HepG2 (cell line): ENCODE measurements at regions not wholly inside any gene's neighbourhood (a gene's known extent, or its start where the extent isn't known, plus 50 kb on each side); places are given as distances from the start of the nearest gene placed in this dataset.

Experiments
- ATAC-seq: fragments of 200-7000 bp; cut with Tn5 transposase; 3 replicates; pipeline ENCODE4 v1.9.1; 2020; ENCODE audit warnings: mild to moderate bottlenecking, moderate library complexity
- BruUV-seq: library from RNA; stranded (reverse); fragments of 400-500 nt; replicated peaks from 2 replicates; lab custom pipeline; 2021; lab: Mats Ljungman, UMichigan
- CTCF ChIA-PET: fragments of 300-600 bp; formaldehyde crosslinking; extraction: SDS; loops from one replicate; lab custom pipeline; 2021; ENCODE audit warnings: low total read pairs, inconsistent platforms, low intra/inter-chr PET ratio; lab: Yijun Ruan, JAX
- POLR2A ChIA-PET: fragments of 350-600 bp; sonication (Branson Sonifier 250); formaldehyde crosslinking; loops from one replicate; lab custom pipeline; 2020; ENCODE audit warnings: antibody characterized with exemption, inconsistent platforms; lab: Yijun Ruan, JAX
- DNase-seq: peaks from one replicate; pipeline ENCODE4 v3.0.0-alpha.2; 2015; ENCODE audit warnings: low spot score
- FAIRE-seq: peaks from 3 replicates; lab custom pipeline; 2011; peaks lifted over from hg19 to GRCh38; lab: Jason Lieb, UNC
- H2AFZ ChIP-seq: one replicate; pipeline ENCODE4 v1.6.1; 2011; ENCODE audit warnings: low read length, inconsistent platforms
- H3K27ac ChIP-seq: fragments of 300-600 bp; 3 replicates; pipeline ENCODE4 v1.8.0; 2011; ENCODE audit warnings: mixed run types, mild to moderate bottlenecking, mixed read lengths, low read length, inconsistent platforms; ENCODE audit not compliant: insufficient read depth; ENCODE audit errors: extremely low read length
- H3K27me3 ChIP-seq, 2 experiments: fragments of 200-600 bp in 1 of 2; 2 replicates in 1 of 2; 3 replicates in 1 of 2; pipeline versions ENCODE4 v1.6.0 to v1.8.0; 2011; ENCODE audit warnings: low read length in 2 of 2, mild to moderate bottlenecking in 2 of 2, moderate library complexity in 2 of 2, inconsistent platforms in 1 of 2; ENCODE audit not compliant: insufficient read depth in 2 of 2, control insufficient read depth in 1 of 2
- H3K36me3 ChIP-seq, 2 experiments: fragments of 200-600 bp in 1 of 2; replicated peaks in 1 of 2; 2 replicates in 1 of 2; 3 replicates in 1 of 2; pipeline versions ENCODE4 v1.5.1 to v1.8.0; 2011; ENCODE audit warnings: low read length in 2 of 2, inconsistent platforms in 1 of 2; ENCODE audit not compliant: insufficient read depth in 2 of 2, control insufficient read depth in 1 of 2
- H3K4me1 ChIP-seq: 2 replicates; pipeline ENCODE4 v1.5.1; 2012; ENCODE audit warnings: low read length, inconsistent platforms; ENCODE audit not compliant: insufficient read depth
- H3K4me2 ChIP-seq: 2 replicates; pipeline ENCODE4 v1.6.0; 2011; ENCODE audit warnings: low read depth, low read length, inconsistent platforms
- H3K4me3 ChIP-seq, 3 experiments: fragments of 200-600 bp in 1 of 3; sonication (generic), shearing (Covaris generic) in 1 of 3; replicated peaks in 1 of 3; 2 replicates each; pipeline ENCODE4 v1.5.1; 2011 to 2016; ENCODE audit warnings: low read length in 3 of 3, inconsistent platforms in 2 of 3, low read depth in 2 of 3, mild to moderate bottlenecking in 2 of 3, control low read depth in 1 of 3, mixed read lengths in 1 of 3; ENCODE audit not compliant: insufficient read depth in 1 of 3
- H3K79me2 ChIP-seq: one replicate; pipeline ENCODE4 v1.6.1; 2011; ENCODE audit warnings: low read length, inconsistent platforms; ENCODE audit not compliant: insufficient read depth
- H3K9ac ChIP-seq: 2 replicates; pipeline ENCODE4 v1.6.0; 2011; ENCODE audit warnings: mild to moderate bottlenecking, low read depth, low read length, inconsistent platforms; ENCODE audit not compliant: insufficient read depth
- H3K9me3 ChIP-seq: 2 replicates; pipeline ENCODE4 v1.5.1; 2012; ENCODE audit warnings: mild to moderate bottlenecking, low read length
- H4K20me1 ChIP-seq: 2 replicates; pipeline ENCODE4 v1.6.0; 2011; ENCODE audit warnings: inconsistent platforms, mild to moderate bottlenecking, low read length, moderate library complexity; ENCODE audit not compliant: insufficient read depth
- ADNP ChIP-seq: sonication (generic); formaldehyde crosslinking; IDR thresholded peaks from 2 replicates; pipeline ENCODE4 v1.4.0; 2020; ENCODE audit warnings: missing genetic modification reagents
- AGO2 ChIP-seq: fragments of 200-400 bp; formaldehyde crosslinking; optimal IDR thresholded peaks from 2 replicates; pipeline ENCODE3; 2017; ENCODE audit warnings: mild to moderate bottlenecking, low read depth, low read length, moderate library complexity
- ATF3 ChIP-seq: sonication (generic); formaldehyde crosslinking; IDR thresholded peaks from 2 replicates; pipeline ENCODE4 v1.4.0; 2020; ENCODE audit warnings: missing genetic modification reagents
- CENPX ChIP-seq: sonication (generic); formaldehyde crosslinking; IDR thresholded peaks from 2 replicates; pipeline ENCODE4 v1.9.0; 2021; ENCODE audit warnings: mild to moderate bottlenecking, missing genetic modification reagents, moderate library complexity
- GTF3A ChIP-seq: sonication (generic); formaldehyde crosslinking; conservative IDR thresholded peaks from 2 replicates; pipeline ENCODE4 v1.4.0; 2020; ENCODE audit warnings: mild to moderate bottlenecking, missing genetic modification reagents
- HNF4A ChIP-seq: sonication (generic); formaldehyde crosslinking; IDR thresholded peaks from 2 replicates; pipeline ENCODE4 v1.4.0; 2020; ENCODE audit warnings: missing genetic modification reagents
- NFATC3 ChIP-seq: sonication (generic); formaldehyde crosslinking; IDR thresholded peaks from 2 replicates; pipeline ENCODE4 v1.5.1; 2020; ENCODE audit warnings: mild to moderate bottlenecking, missing genetic modification reagents
- NRL ChIP-seq: sonication (generic); formaldehyde crosslinking; IDR thresholded peaks from 2 replicates; pipeline ENCODE4 v1.5.0; 2020; ENCODE audit warnings: missing genetic modification reagents, mild to moderate bottlenecking, moderate library complexity, borderline replicate concordance
- SMARCE1 ChIP-seq: fragments of 450-650 bp; IDR thresholded peaks from 2 replicates; pipeline ENCODE4 v1.6.1; 2017; ENCODE audit warnings: borderline replicate concordance
- ZBTB7B ChIP-seq: sonication (generic); formaldehyde crosslinking; IDR thresholded peaks from 2 replicates; pipeline ENCODE4 v1.4.0; 2020; ENCODE audit warnings: missing genetic modification reagents
- ZNF230 ChIP-seq: sonication (generic); formaldehyde crosslinking; IDR thresholded peaks from 2 replicates; pipeline ENCODE4 v1.4.0; 2020; ENCODE audit warnings: mild to moderate bottlenecking, missing genetic modification reagents
- ZNF317 ChIP-seq: sonication (generic); formaldehyde crosslinking; IDR thresholded peaks from 2 replicates; pipeline ENCODE4 v1.5.0; 2020; ENCODE audit warnings: mild to moderate bottlenecking, missing genetic modification reagents
- ZNF354B ChIP-seq: sonication (generic); formaldehyde crosslinking; IDR thresholded peaks from 2 replicates; pipeline ENCODE4 v1.8.0; 2022; ENCODE audit warnings: mild to moderate bottlenecking, missing genetic modification reagents
- ZNF512B ChIP-seq: sonication (generic); formaldehyde crosslinking; IDR thresholded peaks from 2 replicates; pipeline ENCODE4 v1.5.1; 2020; ENCODE audit warnings: missing genetic modification reagents, mild to moderate bottlenecking, borderline replicate concordance
- ZNF563 ChIP-seq: sonication (generic); formaldehyde crosslinking; IDR thresholded peaks from 2 replicates; pipeline ENCODE4 v1.8.0; 2022; ENCODE audit warnings: mild to moderate bottlenecking, moderate library complexity, missing genetic modification reagents
- ZNF569 ChIP-seq: sonication (generic); formaldehyde crosslinking; IDR thresholded peaks from 2 replicates; pipeline ENCODE4 v1.5.0; 2020; ENCODE audit warnings: mild to moderate bottlenecking, missing genetic modification reagents, moderate library complexity, borderline replicate concordance
- WGBS: methylation state at CpG from one replicate; pipeline ENCODE4 v1.1.6; 2017; ENCODE audit warnings: low lambda C conversion rate; 5-methylcytosine and 5-hydroxymethylcytosine counted together
- in situ Hi-C: cut with HindIII; loops from 2 replicates; pipeline ENCODE4 v1.10.0; 2017; ENCODE audit warnings: low pct_unique_long_range_greater_than_20kb; ENCODE audit not compliant: extremely low pct_ligation_motif_present
- intact Hi-C: fragments of 100-400 bp; cut with micrococcal nuclease; formaldehyde crosslinking; loops from one replicate; pipeline ENCODE4 v1.10.0; 2022; ENCODE audit not compliant: unreplicated experiment

GRCh38 chr7:48742079-48742798 lies 182.1 kb upstream of the CDC14C start:
- no peaks in the 10 kb centered on the region for H4K20me1 ChIP-seq
- H3K36me3 ChIP-seq, result no peaks in the 10 kb centered on the region
- no peak for DNase-seq
- no peak for ATAC-seq
- no peaks in the 10 kb centered on the region for H3K79me2 ChIP-seq
- 4% methylated on average over 3 of the region's 3 CpGs for WGBS
- peaks cover 33% of the 10 kb centered on the region for H3K9me3 ChIP-seq
- no peak for FAIRE-seq
- BruUV-seq, result no TSS peak
- no peak overlapping the region for H3K4me2 ChIP-seq
- no peaks in the 10 kb centered on the region for H3K4me1 ChIP-seq
- intact Hi-C loops (no loop called here), in situ Hi-C loops (no loop called here)
- ChIA-PET POLR2A (no interaction called here), CTCF (no interaction called here)
- H2AFZ ChIP-seq, result no peak overlapping the region
- H3K27ac ChIP-seq, result no peak overlapping the region
- TF ChIP-seq AGO2 (no peak), CENPX (CRISPR knock-in tag) (no peak), ZNF317 (CRISPR knock-in tag) (no peak)
- H3K4me3 ChIP-seq, result no peak overlapping the region
- no peak overlapping the region for H3K9ac ChIP-seq
- H3K27me3 ChIP-seq, result no peaks in the 10 kb centered on the region

- DNase-seq, result no peak
- intact Hi-C loops, result no loop called here
- no peak overlapping the region for H3K9ac ChIP-seq
- H3K36me3 ChIP-seq, result no peaks in the 10 kb centered on the region
- no peak overlapping the region for H3K4me2 ChIP-seq
- H2AFZ ChIP-seq, result no peak overlapping the region
- no peaks in the 10 kb centered on the region for H3K9me3 ChIP-seq
- BruUV-seq, result no TSS peak
- no peaks in the 10 kb centered on the region for H3K4me1 ChIP-seq
- WGBS, result 0% methylated on average over 8 of the region's 12 CpGs
- no peak overlapping the region for H3K27ac ChIP-seq
- FAIRE-seq, result no peak
- H3K79me2 ChIP-seq, result no peaks in the 10 kb centered on the region
- in situ Hi-C loops, result no loop called here
- H3K27me3 ChIP-seq, result no peaks in the 10 kb centered on the region
- ChIA-PET CTCF (no interaction called here), POLR2A (no interaction called here)
- ATAC-seq, result no peak
- H3K4me3 ChIP-seq, result no peak overlapping the region
- H4K20me1 ChIP-seq, result no peaks in the 10 kb centered on the region
- no peak for TF ChIP-seq HNF4A
- TF ChIP-seq SMARCE1, result no peak
- no peak for TF ChIP-seq ZNF230 (CRISPR knock-in tag)
- TF ChIP-seq ZNF563 (CRISPR knock-in tag), result no peak
- TF ChIP-seq NRL (CRISPR knock-in tag), result no peak
- no peak for TF ChIP-seq ATF3
- no peak for TF ChIP-seq GTF3A
- no peak for TF ChIP-seq ZNF569
- TF ChIP-seq NFATC3 (CRISPR knock-in tag), result no peak
- no peak for TF ChIP-seq ZNF354B
- TF ChIP-seq ZBTB7B (CRISPR knock-in tag), result no peak
- TF ChIP-seq ADNP, result no peak
- no peak for TF ChIP-seq ZNF512B (CRISPR knock-in tag)
Measured at GRCh38 chr7:48748081-48748833, 176.1 kb upstream of the CDC14C start.
